ENCODE measurements at regions not wholly inside any gene's neighbourhood (a gene's known extent, or its start where the extent isn't known, plus 50 kb on each side); places are given as distances from the start of the nearest gene placed in this dataset.

- TF ChIP-seq EZH2phosphoT487 (IDR thresholded peaks at IDR 0.05; ENCODE audit: borderline replicate concordance, low read depth, low read length) (no peak), CTCF (conservative IDR thresholded peaks at IDR 0.05; ENCODE audit: low read length) (no peak)
- H3K9me3 ChIP-seq (ENCODE audit: low read length), result no peaks in the 10 kb centered on the region
These were observed 90.0 kb upstream of the SERP2 start for GRCh38 chr13:44283600-44283999.

GRCh38 chr13:44287958-44288357 lies 85.7 kb upstream of the SERP2 start:
- Histone ChIP-seq H3K4me1 (ENCODE audit: insufficient read depth, low read length, poor library complexity, severe bottlenecking) (no peaks in the 10 kb centered on the region), H3K4me2 (ENCODE audit: low read length) (no peak overlapping the region), H3K79me2 (ENCODE audit: insufficient read depth, low read depth, low read length) (no peaks in the 10 kb centered on the region), H3K9me3 (ENCODE audit: low read length) (no peaks in the 10 kb centered on the region), H3K4me3 (ENCODE audit: low read depth, low read length, poor library complexity, severe bottlenecking) (no peak overlapping the region), H2AFZ (ENCODE audit: low read length) (no peak overlapping the region), H4K20me1 (ENCODE audit: insufficient read depth, low read length) (no peaks in the 10 kb centered on the region), H3K36me3 (ENCODE audit: insufficient read depth, low read length) (no peaks in the 10 kb centered on the region), H3K9me2 (ENCODE audit: insufficient read depth, low read length) (no peaks in the 10 kb centered on the region), H3K27ac (ENCODE audit: low read depth, low read length, poor library complexity, severe bottlenecking) (no peak overlapping the region)
- no peak for DNase-seq (ENCODE audit: low spot score)
- TF ChIP-seq CTCF (conservative IDR thresholded peaks at IDR 0.05; ENCODE audit: low read length), result no peak
- no TSS peak for BruUV-seq (replicated peaks)
- CTCF ChIA-PET (ENCODE audit: unreplicated experiment), result no interaction called here
- intact Hi-C loops (cut with micrococcal nuclease; ENCODE audit: unreplicated experiment), result no loop called here
- POLR2A ChIA-PET, result no interaction called here

More at GRCh38 chr13:44283600-44283999, 90.0 kb upstream of the SERP2 start:
- Histone ChIP-seq H3K27ac (ENCODE audit: low read depth, low read length, poor library complexity, severe bottlenecking) (no peak overlapping the region), H3K4me1 (ENCODE audit: insufficient read depth, low read length, poor library complexity, severe bottlenecking) (peaks cover 26% of the 10 kb centered on the region), H3K4me2 (ENCODE audit: low read length) (no peak overlapping the region), H3K79me2 (ENCODE audit: insufficient read depth, low read depth, low read length) (no peaks in the 10 kb centered on the region), H3K9me2 (ENCODE audit: insufficient read depth, low read length) (no peaks in the 10 kb centered on the region), H3K36me3 (ENCODE audit: insufficient read depth, low read length) (no peaks in the 10 kb centered on the region), H3K4me3 (ENCODE audit: low read depth, low read length, poor library complexity, severe bottlenecking) (no peak overlapping the region), H4K20me1 (ENCODE audit: insufficient read depth, low read length) (no peaks in the 10 kb centered on the region), H2AFZ (ENCODE audit: low read length) (no peak overlapping the region)
- no TSS peak for BruUV-seq (replicated peaks)
- ChIA-PET POLR2A (interaction anchor here (0.7 kb wide), 1 partner anchor 81 kb away, joined by 4 read pairs; no protein-coding TSS in a partner anchor), CTCF (ENCODE audit: unreplicated experiment) (no interaction called here)
- no peak for DNase-seq (ENCODE audit: low spot score)
- intact Hi-C loops (cut with micrococcal nuclease; ENCODE audit: unreplicated experiment), result no loop called here

- Histone ChIP-seq H3K9me2 (ENCODE audit: insufficient read depth, low read length) (no peaks in the 10 kb centered on the region), H3K4me3 (ENCODE audit: low read depth, low read length, poor library complexity, severe bottlenecking) (no peak overlapping the region), H4K20me1 (ENCODE audit: insufficient read depth, low read length) (no peaks in the 10 kb centered on the region), H3K9me3 (ENCODE audit: low read length) (no peaks in the 10 kb centered on the region), H3K4me1 (ENCODE audit: insufficient read depth, low read length, poor library complexity, severe bottlenecking) (no peaks in the 10 kb centered on the region), H3K79me2 (ENCODE audit: insufficient read depth, low read depth, low read length) (no peaks in the 10 kb centered on the region), H2AFZ (ENCODE audit: low read length) (no peak overlapping the region), H3K4me2 (ENCODE audit: low read length) (no peak overlapping the region), H3K27ac (ENCODE audit: low read depth, low read length, poor library complexity, severe bottlenecking) (no peak overlapping the region), H3K36me3 (ENCODE audit: insufficient read depth, low read length) (no peaks in the 10 kb centered on the region)
- CTCF ChIA-PET (ENCODE audit: unreplicated experiment), result no interaction called here
- no peak for DNase-seq (ENCODE audit: low spot score)
- no TSS peak for BruUV-seq (replicated peaks)
- POLR2A ChIA-PET, result no interaction called here
- TF ChIP-seq CTCF (conservative IDR thresholded peaks at IDR 0.05; ENCODE audit: low read length) (no peak), EZH2phosphoT487 (IDR thresholded peaks at IDR 0.05; ENCODE audit: borderline replicate concordance, low read depth, low read length) (no peak)
- intact Hi-C loops (cut with micrococcal nuclease; ENCODE audit: unreplicated experiment), result no loop called here
These were observed 81.1 kb upstream of the SERP2 start for GRCh38 chr13:44292545-44292944.

Data from OCI-LY7 (cell line).